ENCODE measurements at regions not wholly inside any gene's neighbourhood (a gene's known extent, or its start where the extent isn't known, plus 50 kb on each side); places are given as distances from the start of the nearest gene placed in this dataset.

GRCh38 chr6:134593024-134593423, 275.1 kb upstream of the SGK1 start:
- no peak for TF ChIP-seq CTCF (IDR thresholded peaks at IDR 0.05; ENCODE audit: low read length)
- TF ChIP-seq EZH2phosphoT487 (IDR thresholded peaks at IDR 0.05; ENCODE audit: low read length), result no peak
- no peak for TF ChIP-seq EZH2 (optimal IDR thresholded peaks at IDR 0.05; ENCODE audit: low read depth, low read length)
